Stomach (tissue), 4 donors: ENCODE measurements at regions not wholly inside any gene's neighbourhood (a gene's known extent, or its start where the extent isn't known, plus 50 kb on each side); places are given as distances from the start of the nearest gene placed in this dataset.

ENCODE experiments used
- CTCF ChIP-seq, 7 experiments: fragments of 450-650 bp in 4 of 7; fragments of 200-600 bp in 3 of 7; sonication (generic) in 3 of 7; IDR thresholded peaks; one replicate each; pipeline ENCODE4 v1.5.1; 2016 to 2019; ENCODE audit warnings: antibody characterized with exemption in 7 of 7, control low read depth in 2 of 7, mild to moderate bottlenecking in 1 of 7
- EP300 ChIP-seq: sonication (generic); formaldehyde crosslinking; IDR thresholded peaks from one replicate; pipeline ENCODE4 v1.6.1; 2017; ENCODE audit warnings: antibody characterized with exemption
- POLR2A ChIP-seq, 4 donors: fragments of 450-650 bp; IDR thresholded peaks; one replicate each; pipeline ENCODE4 v1.6.1; 2016; ENCODE audit warnings: antibody characterized with exemption in 4 of 4, control low read depth in 2 of 4, mild to moderate bottlenecking in 1 of 4, moderate library complexity in 1 of 4
- POLR2AphosphoS5 ChIP-seq, 3 donors: sonication (generic); formaldehyde crosslinking; IDR thresholded peaks; one replicate each; pipeline ENCODE4 v1.6.1; 2016; ENCODE audit warnings: antibody characterized with exemption in 3 of 3

GRCh38 chr5:77155179-77155785 is 55.2 kb upstream of the PDE8B start:
- no peak for TF ChIP-seq CTCF (IDR thresholded peaks at IDR 0.05)
- no peak for TF ChIP-seq EP300
- TF ChIP-seq POLR2AphosphoS5 (IDR thresholded peaks at IDR 0.05): no peak
- TF ChIP-seq POLR2A (IDR thresholded peaks at IDR 0.05): no peak
